HEK293 (cell line): ENCODE measurements at regions not wholly inside any gene's neighbourhood (a gene's known extent, or its start where the extent isn't known, plus 50 kb on each side); places are given as distances from the start of the nearest gene placed in this dataset.
"Not testable (repeated sequence)": the region's sequence is repeated elsewhere in the genome, so short reads cannot be mapped to it uniquely, and the experiment has no call there.

Experiments used
- CTCF ChIA-PET: fragments of 350-600 bp; formaldehyde crosslinking; extraction: SDS; loops from one replicate; lab custom pipeline; 2021; ENCODE audit warnings: antibody characterized with exemption; lab: Yijun Ruan, JAX
- POLR2A ChIA-PET: fragments of 300-600 bp; formaldehyde crosslinking; extraction: SDS; loops from one replicate; lab custom pipeline; 2020; ENCODE audit warnings: antibody characterized with exemption, inconsistent platforms; lab: Yijun Ruan, JAX
- H3K27ac ChIP-seq: fragments of 200-500 bp; sonication (Bioruptor generic); 2 replicates; pipeline ENCODE4 v1.5.1; 2014; ENCODE audit warnings: low read depth, low read length, control low read depth, inconsistent platforms; ENCODE audit errors: extremely low read depth
- H3K36me3 ChIP-seq, 2 experiments: fragments of 200-500 bp in 1 of 2; sonication (Bioruptor generic) in 1 of 2; 1 replicate in 1 of 2; 2 replicates in 1 of 2; pipeline ENCODE4 v1.5.1; 2014 to 2017; ENCODE audit warnings: inconsistent platforms in 2 of 2, low read length in 2 of 2; ENCODE audit not compliant: control insufficient read depth in 2 of 2, insufficient read depth in 1 of 2
- H3K4me1 ChIP-seq: fragments of 200-500 bp; sonication (Bioruptor generic); 2 replicates; pipeline ENCODE4 v1.5.1; 2014; ENCODE audit warnings: mild to moderate bottlenecking, low read length, inconsistent platforms; ENCODE audit not compliant: control insufficient read depth, insufficient read depth
- H3K4me3 ChIP-seq: 2 replicates; pipeline ENCODE4 v1.5.1; 2011; ENCODE audit warnings: low read depth, mild to moderate bottlenecking, control low read depth, low read length, moderate library complexity
- H3K9me3 ChIP-seq: fragments of 200-500 bp; sonication (Bioruptor generic); 2 replicates; pipeline ENCODE4 v1.5.1; 2014; ENCODE audit warnings: low read depth, low read length, inconsistent platforms; ENCODE audit not compliant: control insufficient read depth, insufficient read depth
- FEZF1 ChIP-seq: fragments of 450-650 bp; formaldehyde crosslinking; IDR thresholded peaks from 2 replicates; pipeline ENCODE4 v1.5.1; 2016; ENCODE audit warnings: missing biosample characterization, missing genetic modification characterization
- GLI4 ChIP-seq: fragments of 450-650 bp; formaldehyde crosslinking; IDR thresholded peaks from 2 replicates; pipeline ENCODE4 v1.5.1; 2016; ENCODE audit warnings: missing biosample characterization, missing genetic modification characterization
- HOXD13 ChIP-seq: sonication (generic); formaldehyde crosslinking; IDR thresholded peaks from 2 replicates; pipeline ENCODE4 v1.8.0; 2022; ENCODE audit warnings: missing genetic modification reagents, borderline replicate concordance
- KLF16 ChIP-seq: fragments of 450-650 bp; formaldehyde crosslinking; IDR thresholded peaks from 2 replicates; pipeline ENCODE4 v1.5.1; 2017; ENCODE audit warnings: missing biosample characterization, missing genetic modification characterization
- OVOL3 ChIP-seq: fragments of 450-650 bp; formaldehyde crosslinking; IDR thresholded peaks from 2 replicates; pipeline ENCODE4 v1.5.1; 2016; ENCODE audit warnings: missing biosample characterization, missing genetic modification characterization
- SP3 ChIP-seq: fragments of 450-650 bp; formaldehyde crosslinking; IDR thresholded peaks from 2 replicates; pipeline ENCODE4 v1.5.1; 2016; ENCODE audit warnings: missing biosample characterization, missing genetic modification characterization
- TCF7L2 ChIP-seq: IDR thresholded peaks from 2 replicates; pipeline ENCODE4 v1.6.1; 2011; ENCODE audit warnings: low read depth, mild to moderate bottlenecking, inconsistent platforms, low read length, moderate library complexity, borderline replicate concordance
- ZFP37 ChIP-seq: fragments of 450-650 bp; formaldehyde crosslinking; IDR thresholded peaks from 2 replicates; pipeline ENCODE4 v1.5.1; 2016; ENCODE audit warnings: missing biosample characterization, missing genetic modification characterization
- ZNF121 ChIP-seq: fragments of 450-650 bp; formaldehyde crosslinking; IDR thresholded peaks from 2 replicates; pipeline ENCODE4 v1.5.1; 2016; ENCODE audit warnings: missing biosample characterization, missing genetic modification characterization
- ZNF140 ChIP-seq: fragments of 450-650 bp; formaldehyde crosslinking; IDR thresholded peaks from 2 replicates; pipeline ENCODE4 v1.5.1; 2016; ENCODE audit warnings: missing biosample characterization, missing genetic modification characterization
- ZNF146 ChIP-seq: fragments of 450-650 bp; formaldehyde crosslinking; IDR thresholded peaks from 2 replicates; pipeline ENCODE4 v1.5.1; 2016; ENCODE audit warnings: missing biosample characterization, missing genetic modification characterization
- ZNF174 ChIP-seq: fragments of 450-650 bp; formaldehyde crosslinking; IDR thresholded peaks from 2 replicates; pipeline ENCODE4 v1.5.0; 2017; ENCODE audit warnings: missing biosample characterization, mild to moderate bottlenecking, missing genetic modification characterization
- ZNF223 ChIP-seq: fragments of 450-650 bp; formaldehyde crosslinking; IDR thresholded peaks from 2 replicates; pipeline ENCODE4 v1.5.1; 2016; ENCODE audit warnings: missing biosample characterization, missing genetic modification characterization
- ZNF350 ChIP-seq: fragments of 450-650 bp; formaldehyde crosslinking; IDR thresholded peaks from 2 replicates; pipeline ENCODE4 v1.5.0; 2017; ENCODE audit warnings: missing biosample characterization, mild to moderate bottlenecking, missing genetic modification characterization
- ZNF416 ChIP-seq: fragments of 450-650 bp; formaldehyde crosslinking; IDR thresholded peaks from 2 replicates; pipeline ENCODE4 v1.5.1; 2016; ENCODE audit warnings: missing biosample characterization, missing genetic modification characterization
- ZNF513 ChIP-seq: fragments of 450-650 bp; IDR thresholded peaks from 2 replicates; pipeline ENCODE4 v1.5.1; 2018; ENCODE audit warnings: missing biosample characterization, missing genetic modification characterization
- ZNF530 ChIP-seq: fragments of 450-650 bp; formaldehyde crosslinking; IDR thresholded peaks from 2 replicates; pipeline ENCODE4 v1.5.1; 2016; ENCODE audit warnings: low read depth, missing biosample characterization, missing genetic modification characterization
- ZNF549 ChIP-seq: fragments of 450-650 bp; IDR thresholded peaks from 2 replicates; pipeline ENCODE4 v1.5.1; 2018; ENCODE audit warnings: missing biosample characterization, missing genetic modification characterization, mild to moderate bottlenecking, inconsistent platforms, moderate library complexity
- ZNF558 ChIP-seq: fragments of 450-650 bp; formaldehyde crosslinking; IDR thresholded peaks from 2 replicates; pipeline ENCODE4 v1.5.1; 2016; ENCODE audit warnings: missing biosample characterization, missing genetic modification characterization
- ZNF571 ChIP-seq: fragments of 450-650 bp; formaldehyde crosslinking; IDR thresholded peaks from 2 replicates; pipeline ENCODE4 v1.5.0; 2017; ENCODE audit warnings: missing biosample characterization, missing genetic modification characterization
- ZNF580 ChIP-seq: fragments of 450-650 bp; formaldehyde crosslinking; IDR thresholded peaks from 2 replicates; pipeline ENCODE4 v1.5.1; 2016; ENCODE audit warnings: missing biosample characterization, missing genetic modification characterization
- ZNF596 ChIP-seq: fragments of 450-650 bp; IDR thresholded peaks from 2 replicates; pipeline ENCODE4 v1.5.0; 2018; ENCODE audit warnings: missing biosample characterization, mild to moderate bottlenecking, missing genetic modification characterization, moderate library complexity
- ZNF670 ChIP-seq: fragments of 450-650 bp; formaldehyde crosslinking; IDR thresholded peaks from 2 replicates; pipeline ENCODE4 v1.5.1; 2016; ENCODE audit warnings: missing biosample characterization, missing genetic modification characterization, low read depth
- ZNF677 ChIP-seq: fragments of 450-650 bp; IDR thresholded peaks from 2 replicates; pipeline ENCODE4 v1.5.0; 2018; ENCODE audit warnings: missing biosample characterization, mild to moderate bottlenecking, missing genetic modification characterization, moderate library complexity
- ZNF792 ChIP-seq: fragments of 450-650 bp; formaldehyde crosslinking; IDR thresholded peaks from 2 replicates; pipeline ENCODE4 v1.5.1; 2016; ENCODE audit warnings: missing biosample characterization, missing genetic modification characterization
- ZXDB ChIP-seq: fragments of 450-650 bp; formaldehyde crosslinking; IDR thresholded peaks from 2 replicates; pipeline ENCODE4 v1.5.1; 2016; ENCODE audit warnings: missing biosample characterization, missing genetic modification characterization

- ChIA-PET CTCF (interaction anchor here (0.8 kb wide), 1 partner anchor 251 kb away, joined by 3 read pairs; no protein-coding TSS in a partner anchor), POLR2A (no interaction called here)
- TF ChIP-seq SP3 (tag by site-specific recombination) (no peak), ZNF571 (no peak), ZNF677 (tag by site-specific recombination) (no peak), ZNF121 (tag by site-specific recombination) (no peak), ZXDB (no peak), ZNF416 (no peak), ZNF350 (tag by site-specific recombination) (no peak), ZFP37 (tag by site-specific recombination) (no peak), ZNF792 (tag by site-specific recombination) (no peak), HOXD13 (CRISPR knock-in tag) (no peak), ZNF670 (tag by site-specific recombination) (no peak), ZNF513 (no peak), TCF7L2 (no peak), GLI4 (tag by site-specific recombination) (no peak)
- H3K27ac ChIP-seq: no peak overlapping the region
- H3K4me1 ChIP-seq: no peaks in the 10 kb centered on the region
- H3K36me3 ChIP-seq: no peaks in the 10 kb centered on the region
- no peak overlapping the region for H3K4me3 ChIP-seq
- no peaks in the 10 kb centered on the region for H3K9me3 ChIP-seq
Observed at GRCh38 chr4:138334346-138335016, 92.3 kb upstream of the SLC7A11 start.

GRCh38 chr4:138332415-138332814, 90.3 kb upstream of the SLC7A11 start:
- H3K4me3 ChIP-seq, H3K4me1 ChIP-seq, CTCF ChIA-PET, H3K27ac ChIP-seq, H3K9me3 ChIP-seq, POLR2A ChIA-PET, H3K36me3 ChIP-seq: not testable (repeated sequence)

GRCh38 chr4:138330531-138330930, 88.4 kb upstream of the SLC7A11 start:
- no peak for TF ChIP-seq ZNF146 (tag by site-specific recombination)
- TF ChIP-seq ZNF580: no peak
- no peak for TF ChIP-seq KLF16 (tag by site-specific recombination)
- TF ChIP-seq ZNF596 (tag by site-specific recombination): no peak
- no peak for TF ChIP-seq ZNF174 (tag by site-specific recombination)
- TF ChIP-seq FEZF1 (tag by site-specific recombination): no peak
- no peak for TF ChIP-seq OVOL3 (tag by site-specific recombination)
- no peak for TF ChIP-seq TCF7L2
- no peak for TF ChIP-seq ZNF549
- no peak for TF ChIP-seq ZNF223 (tag by site-specific recombination)
- no peak for TF ChIP-seq ZNF140 (tag by site-specific recombination)
- TF ChIP-seq ZNF530 (tag by site-specific recombination): no peak
- no peak for TF ChIP-seq ZNF558 (tag by site-specific recombination)
- TF ChIP-seq, all 188 proteins: peak for 0
- Histone ChIP-seq H3K4me3 (no peak overlapping the region), H3K27ac (no peak overlapping the region), H3K4me1 (no peaks in the 10 kb centered on the region), H3K9me3 (no peaks in the 10 kb centered on the region), H3K36me3 (no peaks in the 10 kb centered on the region)
- CTCF ChIA-PET: interaction anchor here (1.1 kb wide), 1 partner anchor 350 kb away, joined by 3 read pairs; no protein-coding TSS in a partner anchor
- POLR2A ChIA-PET: no interaction called here
